T1000 (cell line): ENCODE measurements at regions not wholly inside any gene's neighbourhood (a gene's known extent, or its start where the extent isn't known, plus 50 kb on each side); places are given as distances from the start of the nearest gene placed in this dataset.
"Not testable (repeated sequence)": the region's sequence is repeated elsewhere in the genome, so short reads cannot be mapped to it uniquely, and the experiment has no call there.

Experiments used
- DNase-seq: peaks from one replicate; lab custom pipeline; 2025; ENCODE audit warnings: mixed read lengths; lab: John Stamatoyannopoulos, UW

GRCh38 chrY:21034151-21035061, 278.5 kb downstream of the RPS4Y2 start:
- no peak for DNase-seq

DNA sequence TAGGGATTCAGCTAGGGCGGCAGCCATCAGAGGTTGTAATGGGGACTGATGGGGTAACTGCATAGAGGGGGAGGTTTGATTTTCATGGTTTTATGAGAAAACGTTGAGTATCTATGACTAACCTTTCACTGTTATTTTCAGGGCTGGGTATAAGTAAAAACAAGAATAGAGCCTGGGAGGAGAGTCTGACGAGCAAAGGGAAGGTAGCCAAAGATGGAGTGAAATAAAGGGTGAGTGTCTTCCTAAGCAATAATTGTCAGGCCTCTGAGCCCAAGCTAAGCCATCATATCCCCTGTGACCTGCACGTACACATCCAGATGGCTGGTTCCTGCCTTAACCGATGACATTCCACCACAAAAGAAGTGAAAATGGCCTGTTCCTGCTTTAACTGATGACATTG, 281.5 kb downstream of the RPS4Y2 start:
- DNase-seq: not testable (repeated sequence)

DNA sequence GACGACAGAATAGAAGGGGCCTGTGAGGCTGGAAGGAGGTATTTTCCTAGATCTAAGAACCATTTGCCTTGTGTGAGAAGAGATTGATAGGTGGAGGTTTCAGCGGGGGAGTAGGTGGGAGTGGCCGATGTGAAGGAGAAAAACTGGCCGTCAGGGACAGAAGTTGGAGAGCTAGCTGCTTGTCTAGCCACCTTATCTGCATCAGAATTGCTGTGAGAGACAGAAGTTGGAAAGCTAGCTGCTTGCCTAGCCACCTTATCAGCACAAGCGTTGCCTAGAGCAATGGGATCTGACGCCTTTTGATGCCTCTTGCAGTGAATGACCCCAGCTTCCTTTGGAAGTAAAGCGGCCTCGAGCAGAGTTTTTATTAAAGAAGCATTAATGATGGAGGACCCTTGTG, 283.9 kb downstream of the RPS4Y2 start:
- DNase-seq: no peak

DNA sequence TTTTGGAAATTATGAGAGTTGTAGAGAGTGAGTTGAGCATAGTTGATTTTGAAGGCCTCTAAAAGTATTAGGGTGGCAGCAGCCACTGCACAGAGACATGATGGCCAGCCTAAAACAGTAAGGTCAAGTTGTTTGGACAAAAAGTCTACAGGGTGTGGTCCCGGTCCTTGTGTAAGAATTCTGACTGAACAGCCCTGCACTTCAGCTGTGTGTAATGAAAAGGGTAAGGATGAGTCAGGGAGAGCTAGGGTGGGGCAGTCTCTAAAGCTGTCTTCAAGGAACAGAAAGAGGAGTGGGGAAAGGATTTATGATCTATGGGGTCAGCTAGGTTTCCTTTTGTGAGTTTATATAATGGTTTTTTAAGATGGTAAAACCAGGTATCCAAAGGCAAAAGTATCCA, 284.8 kb downstream of the RPS4Y2 start:
- DNase-seq: not testable (repeated sequence)

GRCh38 chrY:21073079-21073478, 317.2 kb downstream of the RPS4Y2 start:
- DNase-seq: no peak

- no peak for DNase-seq
These were observed 317.8 kb downstream of the RPS4Y2 start for GRCh38 chrY:21073641-21074260.

DNA sequence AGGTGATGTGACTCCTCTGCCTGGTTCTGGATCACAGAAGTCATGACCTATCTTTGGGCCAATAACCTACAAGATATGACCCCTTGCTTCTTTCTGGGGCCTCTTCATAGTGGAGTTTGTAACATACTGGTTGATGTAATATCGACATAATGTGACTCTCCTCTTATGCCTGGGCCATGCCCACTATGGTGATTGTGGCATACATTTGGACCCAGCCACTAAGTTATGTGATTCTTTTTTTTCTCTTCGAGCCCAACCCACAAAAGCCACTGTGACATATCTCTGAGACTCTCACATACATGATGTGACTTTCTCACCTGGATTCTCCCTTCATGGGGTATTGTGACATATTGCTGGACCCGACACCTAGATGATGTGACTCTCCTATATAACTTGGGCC, 319.8 kb downstream of the RPS4Y2 start:
- DNase-seq: no peak

- no peak for DNase-seq
These were observed 323.8 kb downstream of the RPS4Y2 start for GRCh38 chrY:21079670-21080069.

GRCh38 chrY:21081640-21082611, 326.0 kb downstream of the RPS4Y2 start:
- no peak for DNase-seq

- no peak for DNase-seq
These were observed 326.7 kb downstream of the RPS4Y2 start for GRCh38 chrY:21082639-21083038.

DNA sequence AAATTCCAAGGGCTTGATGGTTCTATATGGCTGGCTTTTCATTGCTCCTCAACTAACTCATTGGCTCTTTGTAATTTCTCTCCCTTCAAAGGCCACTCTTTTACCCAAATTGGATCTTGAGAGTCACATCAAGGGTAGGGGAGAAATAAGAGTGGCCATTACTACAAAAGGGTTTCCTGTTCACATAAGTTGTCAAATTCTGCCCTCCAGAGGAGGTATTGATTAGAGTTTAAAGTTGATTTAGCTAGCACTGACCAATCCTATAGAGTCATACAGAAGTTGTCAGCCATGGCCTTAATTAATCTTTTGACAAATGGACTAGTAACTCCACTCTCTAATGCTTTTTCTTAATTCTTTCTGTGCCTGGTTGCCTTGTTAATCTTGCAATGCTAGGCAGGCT, 336.0 kb downstream of the RPS4Y2 start:
- no peak for DNase-seq

DNA sequence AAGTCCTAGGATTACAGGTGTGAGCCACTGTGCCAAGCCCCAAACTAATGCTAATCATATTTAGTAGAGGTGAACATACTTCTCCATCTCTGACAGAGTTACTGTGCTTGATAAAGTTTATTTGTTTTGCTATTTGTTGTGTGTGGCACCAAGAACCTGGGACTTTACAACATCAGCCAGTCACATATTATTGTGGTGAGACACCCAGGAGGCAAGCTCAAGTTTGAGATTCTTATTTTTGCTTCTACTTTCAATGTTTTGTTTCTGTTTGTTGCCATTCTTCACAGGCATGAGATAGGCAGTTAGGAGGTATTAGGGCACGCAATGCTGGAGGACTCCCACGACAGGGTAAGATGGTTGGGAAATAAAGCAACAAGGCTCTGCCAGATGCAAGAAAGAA, 346.6 kb downstream of the RPS4Y2 start:
- no peak for DNase-seq

DNA sequence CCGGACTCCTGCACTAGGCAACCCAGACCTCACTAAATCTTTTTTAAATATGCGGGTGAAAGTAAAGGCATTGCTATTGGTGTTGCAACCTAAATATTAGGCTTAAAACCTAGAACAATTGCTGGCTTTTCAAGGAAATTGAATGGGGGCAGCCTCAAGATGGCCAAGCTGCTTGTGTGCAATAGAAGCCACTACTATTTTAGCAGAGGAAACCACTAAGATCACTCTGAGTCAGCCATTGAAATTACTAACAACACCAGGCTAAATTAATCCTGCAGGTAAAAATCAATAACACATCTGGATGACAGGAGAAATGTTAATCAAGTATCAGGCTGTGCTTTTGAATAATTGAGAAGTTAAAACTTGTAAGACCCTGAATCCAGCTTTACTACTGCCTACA, 348.0 kb downstream of the RPS4Y2 start:
- no peak for DNase-seq

DNA sequence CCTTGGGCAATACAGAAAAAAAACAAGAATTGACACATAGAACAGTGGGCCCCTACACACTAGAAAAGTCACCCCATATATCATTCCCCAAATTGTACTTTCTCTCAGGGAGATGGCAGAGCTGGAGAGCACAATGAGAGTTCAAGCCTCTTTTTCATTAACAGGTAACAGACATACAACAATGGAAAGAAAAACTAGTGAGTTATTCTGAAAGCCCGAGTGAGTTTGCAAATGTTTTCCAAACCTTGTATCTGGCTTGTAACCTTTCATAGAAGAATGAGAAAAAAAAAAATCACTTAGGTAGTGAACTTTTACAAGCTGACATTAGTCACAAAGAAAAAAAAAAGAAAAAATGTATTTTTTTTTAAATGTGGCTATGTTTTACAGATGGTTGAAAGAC, 349.6 kb downstream of the RPS4Y2 start:
- DNase-seq: no peak

GRCh38 chrY:21111313-21111712, 355.4 kb downstream of the RPS4Y2 start:
- DNase-seq: no peak

DNA sequence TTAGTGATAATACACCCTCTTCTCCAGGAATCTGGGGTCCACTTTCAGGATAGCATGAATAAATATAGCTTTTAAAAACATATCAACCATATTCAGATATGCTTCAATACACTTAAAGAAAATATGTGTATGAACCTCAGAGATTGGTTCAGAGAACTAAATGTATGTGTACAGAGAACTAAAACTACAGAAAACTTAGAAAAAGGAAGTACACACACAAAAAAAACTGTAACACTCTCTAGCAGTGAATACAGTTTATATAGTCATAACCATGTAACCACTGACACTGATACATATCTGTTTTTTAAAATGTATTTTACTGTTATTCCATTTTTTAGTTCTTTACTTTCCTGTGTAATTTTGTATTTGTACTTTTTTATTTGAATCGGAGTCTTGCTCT, 365.2 kb downstream of the RPS4Y2 start:
- no peak for DNase-seq

DNA sequence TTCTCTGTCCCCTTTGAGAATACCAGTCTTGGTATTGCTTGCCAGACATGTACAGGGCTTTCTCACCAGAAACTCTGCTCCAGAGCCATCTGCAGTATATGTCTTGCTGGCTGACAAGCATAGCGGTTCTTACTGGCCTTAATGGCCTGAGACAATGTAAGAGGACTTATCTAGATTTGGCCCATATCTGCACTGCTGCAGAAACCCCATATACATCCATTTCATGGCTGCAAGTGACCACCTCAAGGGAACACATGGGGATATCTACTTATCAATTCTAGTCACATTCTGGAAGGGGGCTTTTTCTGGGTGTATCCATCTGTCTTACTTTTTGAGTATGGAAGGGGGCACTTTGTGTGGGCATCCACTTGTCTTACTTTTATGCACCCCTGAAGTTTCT, 375.5 kb upstream of the RBMY1B start:
- no peak for DNase-seq

DNA sequence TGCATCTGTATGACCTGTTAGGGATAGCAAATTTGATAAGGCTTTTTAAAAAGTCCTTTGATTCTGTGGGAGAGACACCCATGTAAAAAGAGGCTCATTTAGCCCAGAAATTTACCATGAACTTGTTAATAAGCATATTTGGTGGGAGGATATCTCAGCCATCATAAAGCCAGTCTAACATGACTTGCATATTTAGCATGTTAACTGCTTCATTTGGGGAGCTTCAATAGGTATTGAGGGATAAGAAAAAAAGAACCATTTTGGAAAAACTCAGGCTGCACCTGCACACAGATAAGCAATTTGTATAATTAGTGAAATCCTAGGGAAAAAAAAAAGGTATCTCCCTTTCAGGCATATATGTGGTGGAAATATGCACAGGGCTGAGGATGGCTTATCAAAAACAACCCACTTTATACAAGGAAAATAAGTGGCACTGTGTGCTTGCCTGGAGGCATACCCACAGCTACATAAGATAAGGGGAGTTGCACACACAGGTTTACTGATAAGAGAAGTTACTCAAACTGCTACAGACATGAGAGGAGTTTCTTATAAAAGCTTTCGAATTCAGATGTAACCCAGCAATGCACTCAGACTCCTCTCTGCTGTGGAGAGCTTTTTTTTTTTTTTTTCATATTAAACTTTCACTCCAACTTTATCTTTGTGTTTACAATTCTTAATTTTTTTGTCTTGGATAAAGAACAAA, 372.9 kb upstream of the RBMY1B start:
- DNase-seq: no peak

DNA sequence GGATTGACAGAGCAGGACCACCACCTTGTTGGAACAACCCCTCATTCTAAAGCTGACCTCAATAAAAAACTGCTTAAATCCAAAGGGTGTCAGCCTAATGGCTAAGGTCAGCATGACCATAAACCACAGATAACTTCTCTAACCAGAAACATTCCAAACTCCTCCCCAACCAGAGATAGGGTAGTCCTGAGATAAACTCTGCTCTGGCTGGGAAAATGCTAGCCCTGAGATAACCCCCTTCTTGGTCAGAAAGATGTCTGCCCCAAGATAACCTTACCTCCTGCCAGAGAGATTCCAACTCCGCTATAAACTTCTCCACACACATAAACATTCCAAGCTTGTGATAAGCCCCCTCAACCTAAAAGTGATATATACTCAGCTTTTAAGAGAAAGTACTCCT, 364.8 kb upstream of the RBMY1B start:
- no peak for DNase-seq

GRCh38 chrY:21149971-21150370, 361.2 kb upstream of the RBMY1B start:
- no peak for DNase-seq

DNA sequence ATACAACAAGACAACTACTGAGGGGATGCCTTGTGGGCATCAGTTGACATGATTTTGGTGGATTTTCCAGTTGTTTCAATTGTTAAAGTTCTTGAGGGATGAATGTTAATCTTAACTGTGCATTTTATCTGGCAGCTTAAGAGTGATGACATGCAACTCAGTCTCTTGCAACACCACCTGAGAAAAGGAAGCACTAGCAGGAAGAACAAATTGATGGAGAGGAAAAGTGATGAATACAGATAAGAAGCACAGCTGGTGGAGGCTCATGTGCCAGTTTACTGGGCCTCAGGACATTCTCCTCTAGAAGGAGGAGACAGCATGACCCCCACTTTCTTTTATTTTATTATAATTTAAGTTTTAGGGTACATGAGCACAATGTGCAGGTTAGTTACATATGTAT, 341.3 kb upstream of the RBMY1B start:
- no peak for DNase-seq
